ENCODE measurements at regions not wholly inside any gene's neighbourhood (a gene's known extent, or its start where the extent isn't known, plus 50 kb on each side); places are given as distances from the start of the nearest gene placed in this dataset.
A peak's percentile ranks its signal among the peaks of the same experiment; 100 is the strongest.
"Not testable (repeated sequence)": the region's sequence is repeated elsewhere in the genome, so short reads cannot be mapped to it uniquely, and the experiment has no call there.

DNA sequence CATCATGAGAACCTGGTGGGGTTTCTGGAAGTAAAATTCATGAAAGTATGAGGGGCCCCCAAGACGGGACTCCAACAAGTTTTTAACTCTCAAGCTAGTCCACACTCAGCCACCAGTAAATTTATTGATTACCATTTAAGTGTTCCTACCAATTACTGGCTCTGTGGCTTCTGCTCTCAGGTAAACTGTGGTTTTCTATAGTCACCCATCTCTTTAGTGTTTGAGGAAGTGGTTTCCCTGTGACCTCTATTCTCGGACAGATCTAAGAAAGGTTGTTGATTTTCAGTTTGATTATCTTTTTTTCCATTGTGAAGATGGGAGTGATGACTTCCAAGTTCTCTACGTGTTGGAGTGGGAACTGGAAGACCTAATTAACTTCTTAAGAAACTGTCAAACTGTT is 869.6 kb downstream of the CDY1 start:
- DNase-seq (ENCODE audit: low spot score): not testable (repeated sequence)

- not testable (repeated sequence) for DNase-seq (ENCODE audit: low spot score)
Measured at GRCh38 chrY:26521436-26521835, 899.5 kb downstream of the CDY1 start.

- DNase-seq (ENCODE audit: low spot score): no peak
Measured at GRCh38 chrY:26555015-26555414, 933.1 kb downstream of the CDY1 start.

GRCh38 chrY:26562976-26563375 is 941.1 kb downstream of the CDY1 start:
- DNase-seq (ENCODE audit: low spot score): peak; percentile 4

Data from D341Med (cell line).